ENCODE measurements at regions not wholly inside any gene's neighbourhood (a gene's known extent, or its start where the extent isn't known, plus 50 kb on each side); places are given as distances from the start of the nearest gene placed in this dataset.

DNA sequence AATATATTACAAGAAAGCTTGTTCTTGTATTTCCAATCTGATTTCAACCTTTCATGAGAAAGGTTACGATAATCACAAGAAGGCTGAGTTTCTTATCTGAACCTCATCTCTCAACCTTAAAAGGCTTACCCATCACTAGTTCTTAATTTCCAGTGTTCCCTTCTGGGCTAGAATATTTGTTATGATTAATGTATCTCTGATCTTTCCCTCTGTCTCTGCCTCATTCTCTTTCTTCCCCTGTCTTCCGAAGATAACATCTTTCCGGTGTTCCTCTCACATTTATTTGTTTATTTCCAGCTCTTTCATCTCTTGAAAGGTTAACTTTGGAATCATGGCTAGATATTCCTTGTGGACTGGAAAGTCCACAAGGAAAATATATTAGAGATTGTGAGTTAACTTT, 255.9 kb downstream of the SLC6A15 start:
- H3K9me3 ChIP-seq (replicated peaks in 1 of 2; ENCODE audit: control insufficient read depth in 1 of 2, insufficient read depth in 1 of 2, low read length in 2 of 2) = no peaks in the 10 kb centered on the region
- H3K4me3 Mint-ChIP-seq = no peak overlapping the region
- WGBS (ENCODE audit: insufficient coverage) = no CpG with 5 or more reads among the region's 3 CpGs

DNA sequence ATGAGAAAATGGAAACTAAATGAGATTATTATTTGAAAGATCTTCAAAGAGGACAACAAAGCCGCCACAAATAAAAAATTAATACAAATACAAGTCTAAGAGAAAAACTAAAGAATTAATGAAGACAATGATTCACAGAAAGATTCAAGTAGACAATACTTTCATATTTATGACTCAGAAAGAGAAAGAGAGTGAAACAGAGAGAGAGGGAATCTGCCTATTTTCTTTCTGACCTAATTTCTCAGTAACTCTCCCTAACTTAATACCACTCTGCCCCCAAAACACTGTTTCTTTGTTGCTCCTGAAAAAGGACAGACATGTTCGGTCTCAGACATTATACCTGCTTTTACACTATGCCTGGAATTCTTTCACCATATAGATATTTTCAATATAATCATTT, 259.1 kb downstream of the SLC6A15 start:
- Histone ChIP-seq H3K4me2 (replicated peaks; ENCODE audit: extremely low read depth, low read length, poor library complexity, severe bottlenecking) (no peak overlapping the region), H3K27ac (ENCODE audit: low read depth in 1 of 2, low read length in 2 of 2) (no peak overlapping the region), H3K79me2 (ENCODE audit: insufficient read depth, low read length) (no peaks in the 10 kb centered on the region), H3K4me1 (ENCODE audit: control insufficient read depth in 1 of 2, insufficient read depth in 2 of 2, low read length in 2 of 2) (no peaks in the 10 kb centered on the region), H3K9me3 (replicated peaks in 1 of 2; ENCODE audit: control insufficient read depth in 1 of 2, insufficient read depth in 1 of 2, low read length in 2 of 2) (no peaks in the 10 kb centered on the region), H3K4me3 (replicated peaks in 1 of 3; ENCODE audit: low read depth in 2 of 3, low read length in 3 of 3) (no peak overlapping the region), H3K36me3 (replicated peaks in 1 of 2; ENCODE audit: control insufficient read depth in 1 of 2, insufficient read depth in 2 of 2, low read length in 2 of 2) (no peaks in the 10 kb centered on the region), H2AFZ (ENCODE audit: insufficient read depth, low read depth, low read length, poor library complexity, severe bottlenecking) (no peak overlapping the region), H3K27me3 (ENCODE audit: control insufficient read depth in 2 of 2, insufficient read depth in 2 of 2, low read length in 2 of 2) (no peaks in the 10 kb centered on the region), H3K9ac (ENCODE audit: insufficient read depth, low read length, poor library complexity, severe bottlenecking) (no peak overlapping the region), H4K20me1 (ENCODE audit: insufficient read depth, low read length) (no peaks in the 10 kb centered on the region)
- H3K27ac Mint-ChIP-seq = no peak overlapping the region
- H3K4me1 Mint-ChIP-seq = no peaks in the 10 kb centered on the region
- no peaks in the 10 kb centered on the region for H3K9me3 Mint-ChIP-seq
- no peak overlapping the region for H3K4me3 Mint-ChIP-seq
- WGBS (ENCODE audit: insufficient coverage) = no CpG with 5 or more reads among the region's 2 CpGs
- H3K27me3 Mint-ChIP-seq (ENCODE audit: low read depth in 3 of 3) = peaks cover 0 to 2% (median 0%) of the 10 kb centered on the region in 3 donors
- intact Hi-C loops (cut with micrococcal nuclease) = no loop called here
- H3K36me3 Mint-ChIP-seq = no peaks in the 10 kb centered on the region
- no peak for TF ChIP-seq CTCF (IDR thresholded peaks at IDR 0.05)
- no peak for DNase-seq

More for the DNA sequence above, 255.9 kb downstream of the SLC6A15 start:
- no peaks in the 10 kb centered on the region for H3K36me3 ChIP-seq (replicated peaks in 1 of 2; ENCODE audit: control insufficient read depth in 1 of 2, insufficient read depth in 2 of 2, low read length in 2 of 2)
- no peaks in the 10 kb centered on the region for H3K9me3 Mint-ChIP-seq
- DNase-seq = no peak
- H2AFZ ChIP-seq (ENCODE audit: insufficient read depth, low read depth, low read length, poor library complexity, severe bottlenecking) = no peak overlapping the region
- H3K27me3 Mint-ChIP-seq (ENCODE audit: low read depth in 3 of 3) = no peaks in the 10 kb centered on the region
- H3K27me3 ChIP-seq (ENCODE audit: control insufficient read depth in 2 of 2, insufficient read depth in 2 of 2, low read length in 2 of 2) = no peaks in the 10 kb centered on the region
- no peak overlapping the region for H3K27ac ChIP-seq (ENCODE audit: low read depth in 1 of 2, low read length in 2 of 2)
- intact Hi-C loops (cut with micrococcal nuclease) = no loop called here
- no peak for TF ChIP-seq CTCF (IDR thresholded peaks at IDR 0.05)
- H3K9ac ChIP-seq (ENCODE audit: insufficient read depth, low read length, poor library complexity, severe bottlenecking) = no peak overlapping the region
- no peaks in the 10 kb centered on the region for H4K20me1 ChIP-seq (ENCODE audit: insufficient read depth, low read length)
- H3K4me1 Mint-ChIP-seq = no peaks in the 10 kb centered on the region
- H3K4me1 ChIP-seq (ENCODE audit: control insufficient read depth in 1 of 2, insufficient read depth in 2 of 2, low read length in 2 of 2) = no peaks in the 10 kb centered on the region
- H3K4me2 ChIP-seq (replicated peaks; ENCODE audit: extremely low read depth, low read length, poor library complexity, severe bottlenecking) = no peak overlapping the region
- no peak overlapping the region for H3K4me3 ChIP-seq (replicated peaks in 1 of 3; ENCODE audit: low read depth in 2 of 3, low read length in 3 of 3)
- H3K27ac Mint-ChIP-seq = no peak overlapping the region
- no peaks in the 10 kb centered on the region for H3K79me2 ChIP-seq (ENCODE audit: insufficient read depth, low read length)
- no peaks in the 10 kb centered on the region for H3K36me3 Mint-ChIP-seq

Measured in CD14-positive monocyte (primary cell).